Heart right ventricle (tissue), 16 donors: ENCODE measurements at regions not wholly inside any gene's neighbourhood (a gene's known extent, or its start where the extent isn't known, plus 50 kb on each side); places are given as distances from the start of the nearest gene placed in this dataset.

Experiments used
- ATAC-seq, 8 donors: fragments of 200-7000 bp; cut with Tn5 transposase; one replicate each; pipeline ENCODE4 v1.9.1; 2020; ENCODE audit warnings: mild to moderate bottlenecking in 8 of 8, moderate library complexity in 8 of 8, moderate number of reproducible peaks in 1 of 8
- DNase-seq, 2 donors: peaks; one replicate each; pipeline ENCODE4 v3.0.0-alpha.2; 2020
- H3K27ac ChIP-seq, 10 donors: fragments of 200-600 bp; sonication (generic) in 2 of 10; one replicate each; pipeline versions ENCODE4 v1.5.0 to v1.8.0; 2020 to 2022; ENCODE audit warnings: mild to moderate bottlenecking in 3 of 10
- H3K27me3 ChIP-seq, 7 donors: fragments of 200-600 bp; one replicate each; pipeline ENCODE4 v1.8.0; 2021 to 2022; ENCODE audit warnings: mild to moderate bottlenecking in 2 of 7
- H3K36me3 ChIP-seq, 9 donors: fragments of 200-600 bp; sonication (generic) in 1 of 9; one replicate each; pipeline versions ENCODE4 v1.5.0 to v1.8.0; 2020 to 2022; ENCODE audit warnings: mild to moderate bottlenecking in 2 of 9
- H3K4me1 ChIP-seq, 9 donors: fragments of 200-600 bp; sonication (generic) in 1 of 9; one replicate each; pipeline versions ENCODE4 v1.5.0 to v1.8.0; 2020 to 2022; ENCODE audit warnings: mild to moderate bottlenecking in 4 of 9
- H3K4me3 ChIP-seq, 10 donors: fragments of 200-600 bp; sonication (generic) in 2 of 10; one replicate each; pipeline versions ENCODE4 v1.5.0 to v1.8.0; 2020 to 2022; ENCODE audit warnings: mild to moderate bottlenecking in 7 of 10, moderate library complexity in 2 of 10
- H3K9me3 ChIP-seq, 11 donors: fragments of 200-600 bp in 10 of 11; sonication (generic) in 2 of 11; one replicate each; pipeline versions ENCODE4 v1.5.0 to v1.8.0; 2013 to 2022; ENCODE audit warnings: mild to moderate bottlenecking in 2 of 11, control low read depth in 1 of 11, moderate library complexity in 1 of 11
- CTCF ChIP-seq, 9 donors: fragments of 200-600 bp; sonication (generic) in 2 of 9; IDR thresholded peaks; one replicate each; pipeline versions ENCODE4 v1.5.0 to v1.8.0; 2021 to 2022; ENCODE audit warnings: antibody characterized with exemption in 9 of 9, mild to moderate bottlenecking in 5 of 9, moderate library complexity in 1 of 9
- WGBS, 2 donors: extraction: QIAGEN DNeasy Blood & Tissue Kit; methylation state at CpG; one replicate each; pipeline ENCODE4 v1.1.7; 2013; ENCODE audit warnings: inconsistent platforms in 1 of 2; 5-methylcytosine and 5-hydroxymethylcytosine counted together
- intact Hi-C, 10 donors: fragments of 100-400 bp; cut with DNase I; formaldehyde crosslinking; loops; one replicate each; pipeline versions ENCODE4 v1.11.1 to v1.14.2; 2022
- donor health status: Arrhythmogenic right ventricular cardiomyopathy.
- donor health status: ischemic (EF 13 %, LVEDD 7.1; RV severe dilation, severe dysfunction).
- donor health status: healthy with polysubstance abuse.
- donor health status: DM: no; HTN: yes; CAD: no.
- donor health status: DM: no; HTN: no; CAD: no.
- donor health status: ischemic (EF 25% LVEDD 6.9; RV normal size, moderate dysfunction).
- donor health status: ischemic (EF 25% LVEDD 5.7; RV mildly dilated, moderate dysfunction).
- donor health status: healthy.
- donor health status: DM: yes; HTN: yes; CAD: no.
- donor health status: Ischemic cardiomyopathy.
- donor health status: ischemic (EF 35%, LVEDD 5.7; RV mildly dilated, moderate dysfunction).
- donor health status: nonischemic (EF 11% LVEDD 7.7; RV severe dilation, severe dysfunction).
- donor health status: DM: yes; HTN: yes; CAD: no.
- donor health status: PGD.
- donor health status: ischemic (EF 29% LVEDD 5.4; RV normal size, mild dysfunction).
- donor health status: nonischemic (EF 23%, LVEDD 6.1; RV moderate dilation, normal function).

DNA sequence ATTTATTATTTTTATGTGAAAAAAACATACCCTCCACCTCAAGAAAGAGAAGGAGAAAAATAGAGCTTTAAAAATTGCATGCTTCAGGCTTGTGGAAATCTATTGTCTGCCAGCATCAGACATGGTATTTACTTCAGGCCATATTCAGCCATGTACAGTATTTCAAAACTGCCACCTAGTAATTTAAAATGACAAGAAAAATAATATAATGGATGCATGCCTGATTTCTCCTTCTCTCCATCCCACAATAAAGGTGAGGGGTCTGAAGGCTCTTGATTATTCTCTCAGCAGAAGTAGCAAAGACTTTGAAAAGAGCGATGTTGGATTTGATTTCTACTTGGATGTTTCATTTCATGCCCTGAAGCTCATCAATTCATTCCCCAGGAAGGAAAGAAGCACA is 250.7 kb downstream of the TBC1D4 start:
- 97 to 98% methylated on average over 1 of the region's 1 CpG for WGBS, 2 donors
- ATAC-seq (no peak), DNase-seq (no peak)
- Histone ChIP-seq H3K27me3 (no peaks in the 10 kb centered on the region), H3K4me3 (no peak overlapping the region), H3K36me3 (no peaks in the 10 kb centered on the region), H3K4me1 (peaks cover 0 to 7% (median 0%) of the 10 kb centered on the region in 9 donors), H3K9me3 (peaks cover 0 to 10% (median 0%) of the 10 kb centered on the region in 11 donors), H3K27ac (no peak overlapping the region)
- no peak for TF ChIP-seq CTCF (IDR thresholded peaks at IDR 0.05)
- intact Hi-C loops: no loop called here

DNA sequence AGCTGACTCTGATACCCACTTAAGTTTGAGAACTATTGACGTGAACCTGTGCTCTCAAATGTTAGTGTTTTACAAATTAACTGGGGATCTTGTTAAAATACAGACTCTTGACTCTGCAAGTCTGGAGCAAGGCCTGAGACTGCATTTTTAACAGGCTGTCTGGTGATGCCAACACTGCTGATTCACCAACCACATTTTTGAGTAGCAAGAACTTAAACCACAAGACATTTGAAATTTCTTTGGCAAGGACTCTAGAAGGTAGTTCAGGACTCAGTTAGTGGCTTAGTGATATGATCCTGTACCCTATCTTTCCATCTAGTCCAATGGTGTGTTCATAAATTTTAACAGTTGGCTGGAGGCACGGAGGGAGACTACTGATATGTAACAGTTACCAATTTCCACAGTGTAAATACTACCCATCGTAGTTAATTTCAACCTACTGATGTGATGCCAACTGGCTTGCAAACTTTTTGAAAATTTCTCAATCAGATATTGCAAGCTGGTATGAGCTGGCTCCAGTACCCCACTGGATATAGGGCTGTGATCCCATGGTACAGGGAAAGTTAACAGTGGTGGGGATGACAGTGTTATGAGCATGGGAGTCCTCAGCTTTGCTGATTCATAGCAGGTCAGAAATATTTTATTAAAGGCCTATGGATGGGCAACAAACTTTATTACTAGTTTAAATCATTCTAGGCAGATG is 255.1 kb downstream of the TBC1D4 start:
- Histone ChIP-seq H3K4me3 (no peak overlapping the region), H3K27me3 (no peaks in the 10 kb centered on the region), H3K36me3 (no peaks in the 10 kb centered on the region), H3K9me3 (peaks cover 0 to 6% (median 0%) of the 10 kb centered on the region in 11 donors), H3K27ac (no peak overlapping the region), H3K4me1 (peaks cover 0 to 9% (median 0%) of the 10 kb centered on the region in 9 donors)
- ATAC-seq (no peak), DNase-seq (no peak)
- 90 to 95% methylated on average over 3 of the region's 3 CpGs for WGBS, 2 donors
- TF ChIP-seq CTCF (IDR thresholded peaks at IDR 0.05): no peak
- intact Hi-C loops: loop anchor here in 5 of 10 donors (10.0 kb wide), 4 partner anchors 652 to 1472 kb away; no protein-coding TSS in a partner anchor

- Histone ChIP-seq H3K4me1 (peaks cover 0 to 9% (median 0%) of the 10 kb centered on the region in 9 donors), H3K9me3 (no peaks in the 10 kb centered on the region), H3K4me3 (no peak overlapping the region), H3K27ac (no peak overlapping the region), H3K27me3 (no peaks in the 10 kb centered on the region), H3K36me3 (no peaks in the 10 kb centered on the region)
- ATAC-seq (no peak), DNase-seq (no peak)
- TF ChIP-seq CTCF (IDR thresholded peaks at IDR 0.05): no peak
- WGBS, 2 donors: 93 to 96% methylated on average over 9 of the region's 9 CpGs
- intact Hi-C loops: loop anchor here in 5 of 10 donors (10.0 kb wide), 4 partner anchors 651 to 1471 kb away; no protein-coding TSS in a partner anchor
Observed at GRCh38 chr13:75226092-75226491, 255.9 kb downstream of the TBC1D4 start.

DNA sequence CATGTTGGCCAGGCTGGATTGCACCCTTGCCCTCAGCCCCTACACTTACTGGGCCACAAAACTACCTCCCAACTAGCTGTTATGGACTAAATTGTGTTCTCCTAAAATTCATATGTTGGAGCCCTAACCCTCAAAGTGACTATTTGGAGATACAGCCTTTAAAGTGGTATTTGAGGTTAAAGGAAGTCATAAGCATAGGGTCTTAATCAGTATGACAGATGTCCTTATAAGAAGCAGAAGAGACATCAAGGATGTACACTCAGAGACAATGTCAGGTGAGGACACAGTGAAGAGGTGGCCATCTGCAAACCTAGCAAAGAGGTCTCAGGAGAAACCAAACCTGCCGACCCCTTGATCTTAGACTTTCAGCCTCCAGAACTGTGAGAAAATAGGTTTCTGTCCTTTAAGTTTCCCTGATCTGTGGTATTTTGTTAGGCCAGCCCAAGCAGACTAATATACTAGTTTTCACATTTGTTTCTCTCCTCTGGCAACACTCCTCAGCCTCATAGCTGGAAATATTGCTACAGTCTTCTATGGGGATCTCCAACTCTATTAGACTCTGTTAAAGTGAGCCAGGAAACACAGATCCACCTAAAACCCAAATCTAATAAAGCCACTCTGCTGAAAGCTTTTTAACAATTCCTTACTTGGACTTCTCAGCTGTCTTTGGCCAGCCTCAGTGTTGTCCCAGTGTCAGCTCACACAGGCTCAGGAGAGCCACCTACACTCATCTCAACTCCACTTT is 256.5 kb downstream of the TBC1D4 start:
- Histone ChIP-seq H3K27ac (no peak overlapping the region), H3K27me3 (peaks cover 0 to 3% (median 0%) of the 10 kb centered on the region in 7 donors), H3K4me1 (peaks cover 0 to 9% (median 0%) of the 10 kb centered on the region in 9 donors), H3K36me3 (no peaks in the 10 kb centered on the region), H3K4me3 (no peak overlapping the region), H3K9me3 (no peaks in the 10 kb centered on the region)
- no peak for DNase-seq
- intact Hi-C loops: loop anchor here in 5 of 10 donors (10.0 kb wide), 4 partner anchors 651 to 1471 kb away; no protein-coding TSS in a partner anchor
- ATAC-seq: no peak
- 94 to 96% methylated on average over 1 of the region's 1 CpG for WGBS, 2 donors
- no peak for TF ChIP-seq CTCF (IDR thresholded peaks at IDR 0.05)
